Endothelial cell of umbilical vein (primary cell): ENCODE measurements at regions not wholly inside any gene's neighbourhood (a gene's known extent, or its start where the extent isn't known, plus 50 kb on each side); places are given as distances from the start of the nearest gene placed in this dataset.

Experiments used
- BruUV-seq: library from RNA; stranded (reverse); fragments of 400-500 nt; replicated peaks from 2 replicates; lab custom pipeline; 2021; lab: Mats Ljungman, UMichigan
- CTCF ChIA-PET: fragments of 300-600, 350-600 bp; sonication (Branson Sonifier 250); formaldehyde crosslinking; loops from one replicate; lab custom pipeline; 2021; ENCODE audit warnings: antibody characterized with exemption, inconsistent platforms; lab: Charles Lee
- POLR2A ChIA-PET: fragments of 300-600, 350-600 bp; sonication (Branson Sonifier 250); formaldehyde crosslinking; loops from one replicate; lab custom pipeline; 2021; ENCODE audit warnings: antibody characterized with exemption, inconsistent platforms; lab: Charles Lee
- DNase-seq: peaks from one replicate; pipeline ENCODE4 v3.0.0-alpha.2; 2011; ENCODE audit warnings: low read depth, low spot score
- FAIRE-seq: peaks from 2 replicates; lab custom pipeline; 2011; peaks lifted over from hg19 to GRCh38; lab: Jason Lieb, UNC
- H2AFZ ChIP-seq: 2 replicates; pipeline ENCODE4 v1.6.0; 2012; ENCODE audit warnings: low read depth, low read length, control low read depth, inconsistent platforms
- H3K27ac ChIP-seq: 2 replicates; pipeline ENCODE4 v1.5.1; 2011; ENCODE audit warnings: low read depth, mild to moderate bottlenecking, control low read depth, low read length, moderate library complexity; ENCODE audit not compliant: insufficient read depth
- H3K27me3 ChIP-seq, 2 experiments: 2 replicates each; pipeline versions ENCODE4 v1.6.0 to v1.6.1; 2011; ENCODE audit warnings: low read length in 2 of 2, mixed read lengths in 1 of 2; ENCODE audit not compliant: control insufficient read depth in 2 of 2, insufficient read depth in 2 of 2
- H3K36me3 ChIP-seq, 2 experiments: 2 replicates in 1 of 2; 3 replicates in 1 of 2; pipeline ENCODE4 v1.5.1; 2011; ENCODE audit warnings: low read length in 2 of 2, mild to moderate bottlenecking in 1 of 2, moderate library complexity in 1 of 2; ENCODE audit not compliant: control insufficient read depth in 2 of 2, insufficient read depth in 2 of 2; ENCODE audit errors: extremely low read depth in 1 of 2
- H3K4me1 ChIP-seq: 3 replicates; pipeline ENCODE4 v1.5.1; 2011; ENCODE audit warnings: mild to moderate bottlenecking, low read length; ENCODE audit not compliant: control insufficient read depth, insufficient read depth; ENCODE audit errors: extremely low read depth
- H3K4me2 ChIP-seq: 2 replicates; pipeline ENCODE4 v1.6.1; 2011; ENCODE audit warnings: low read length, control low read depth, mixed read lengths; ENCODE audit not compliant: insufficient read depth
- H3K4me3 ChIP-seq, 3 experiments: fragments of 200-600 bp in 1 of 3; sonication (generic), shearing (Covaris generic) in 1 of 3; replicated peaks in 1 of 3; 2 replicates each; pipeline ENCODE4 v1.5.1; 2011 to 2016; ENCODE audit warnings: control low read depth in 3 of 3, low read length in 3 of 3, mild to moderate bottlenecking in 2 of 3, inconsistent platforms in 1 of 3, low read depth in 1 of 3, moderate library complexity in 1 of 3; ENCODE audit not compliant: insufficient read depth in 1 of 3
- H3K79me2 ChIP-seq: 2 replicates; pipeline ENCODE4 v1.6.0; 2012; ENCODE audit warnings: low read length, inconsistent platforms; ENCODE audit not compliant: control insufficient read depth, insufficient read depth
- H3K9ac ChIP-seq: replicated peaks from 2 replicates; pipeline ENCODE3; 2011; ENCODE audit warnings: low read length, control low read depth; ENCODE audit not compliant: insufficient read depth; ENCODE audit errors: extremely low read depth
- H3K9me1 ChIP-seq: replicated peaks from 3 replicates; pipeline ENCODE4 v1.6.0; 2011; ENCODE audit warnings: mild to moderate bottlenecking, low read length; ENCODE audit not compliant: control insufficient read depth, insufficient read depth; ENCODE audit errors: extremely low read depth
- H3K9me3 ChIP-seq: replicated peaks from 2 replicates; pipeline ENCODE4 v1.5.1; 2012; ENCODE audit warnings: low read length, inconsistent platforms; ENCODE audit not compliant: control insufficient read depth, insufficient read depth
- H4K20me1 ChIP-seq: replicated peaks from 2 replicates; pipeline ENCODE3; 2011; ENCODE audit warnings: mild to moderate bottlenecking, low read length; ENCODE audit not compliant: control insufficient read depth, insufficient read depth; ENCODE audit errors: extremely low read depth
- CTCF ChIP-seq, 2 donors: IDR thresholded peaks; 1 replicate in 1 of 2; 2 replicates in 1 of 2; pipeline ENCODE4 v1.5.1; 2011; ENCODE audit warnings: low read length in 2 of 2, mild to moderate bottlenecking in 2 of 2, moderate library complexity in 2 of 2, control low read depth in 1 of 2, inconsistent platforms in 1 of 2, low read depth in 1 of 2; ENCODE audit not compliant: insufficient read depth in 1 of 2; ENCODE audit errors: extremely low read depth in 1 of 2
- EZH2 ChIP-seq: IDR thresholded peaks from 2 replicates; pipeline ENCODE4 v1.6.1; 2012; ENCODE audit warnings: borderline replicate concordance, low read depth, mild to moderate bottlenecking, moderate library complexity, low read length, inconsistent platforms; ENCODE audit not compliant: severe bottlenecking
- FOS ChIP-seq: IDR thresholded peaks from 2 replicates; pipeline ENCODE4 v1.6.1; 2011; ENCODE audit warnings: mild to moderate bottlenecking, low read length, moderate library complexity, borderline replicate concordance; ENCODE audit not compliant: insufficient read depth
- GATA2 ChIP-seq: IDR thresholded peaks from 2 replicates; pipeline ENCODE4 v1.7.0; 2011; ENCODE audit warnings: low read depth, mild to moderate bottlenecking, moderate library complexity, mixed read lengths, low read length; ENCODE audit not compliant: insufficient read length, insufficient read depth
- JUN ChIP-seq: IDR thresholded peaks from 2 replicates; pipeline ENCODE4 v1.6.1; 2011; ENCODE audit warnings: borderline replicate concordance, low read depth; ENCODE audit not compliant: insufficient read length, insufficient read depth
- MAX ChIP-seq: IDR thresholded peaks from 2 replicates; pipeline ENCODE4 v1.6.1; 2011; ENCODE audit not compliant: insufficient read depth, insufficient read length
- MYC ChIP-seq: IDR thresholded peaks from one replicate; pipeline ENCODE4 v1.6.1; 2011; ENCODE audit warnings: mild to moderate bottlenecking, low read depth, low read length
- POLR2A ChIP-seq: IDR thresholded peaks from 2 replicates; pipeline ENCODE4 v1.6.1; 2012; ENCODE audit warnings: low read depth, mild to moderate bottlenecking, control low read depth, low read length
- POLR2AphosphoS5 ChIP-seq: IDR thresholded peaks from 2 replicates; pipeline ENCODE4 v1.6.1; 2012; ENCODE audit warnings: low read depth, mild to moderate bottlenecking, control low read depth, low read length, moderate library complexity; ENCODE audit not compliant: insufficient read depth
- dilution Hi-C: fragments of 300-500 bp; cut with MboI; formaldehyde crosslinking; loops from one replicate; pipeline ENCODE4 v1.15.0; 2019; ENCODE audit warnings: low sequenced_read_pairs; ENCODE audit not compliant: extremely low pct_ligation_motif_present
- intact Hi-C: fragments of 100-400 bp; cut with micrococcal nuclease; formaldehyde crosslinking; loops from one replicate; pipeline ENCODE4 v1.10.0; 2022

- ChIA-PET POLR2A (no interaction called here), CTCF (no interaction called here)
- Histone ChIP-seq H4K20me1 (no peaks in the 10 kb centered on the region), H3K79me2 (no peaks in the 10 kb centered on the region), H3K9ac (no peak overlapping the region), H3K27ac (no peak overlapping the region), H3K27me3 (no peaks in the 10 kb centered on the region), H2AFZ (no peak overlapping the region), H3K9me1 (no peaks in the 10 kb centered on the region), H3K4me2 (no peak overlapping the region), H3K9me3 (no peaks in the 10 kb centered on the region), H3K4me1 (no peaks in the 10 kb centered on the region), H3K4me3 (no peak overlapping the region), H3K36me3 (no peaks in the 10 kb centered on the region)
- no TSS peak for BruUV-seq
- intact Hi-C loops = no loop called here
- dilution Hi-C loops = no loop called here
- TF ChIP-seq MAX = no peak
- no peak for TF ChIP-seq POLR2AphosphoS5
- no peak for TF ChIP-seq JUN
- no peak for TF ChIP-seq FOS
- no peak for TF ChIP-seq POLR2A
- no peak for TF ChIP-seq GATA2
- TF ChIP-seq EZH2 = no peak
- no peak for TF ChIP-seq CTCF (IDR thresholded peaks at IDR 0.05; ENCODE audit: extremely low read depth in 1 of 2, insufficient read depth in 1 of 2, low read depth in 1 of 2, low read length in 2 of 2)
- no peak for TF ChIP-seq MYC
- no peak for DNase-seq
- no peak for FAIRE-seq
Measured at GRCh38 chr10:26647602-26648244, 49.8 kb upstream of the PDSS1 start.
